HCT116 (cell line): ENCODE measurements at regions not wholly inside any gene's neighbourhood (a gene's known extent, or its start where the extent isn't known, plus 50 kb on each side); places are given as distances from the start of the nearest gene placed in this dataset.

Source experiments
- ATAC-seq: fragments of 200-7000 bp; cut with Tn5 transposase; 2 replicates; pipeline ENCODE4 v1.9.1; 2020; ENCODE audit warnings: mild to moderate bottlenecking, moderate library complexity
- BruUV-seq: library from RNA; stranded (reverse); fragments of 400-500 nt; replicated peaks from 2 replicates; lab custom pipeline; 2021; lab: Mats Ljungman, UMichigan
- CTCF ChIA-PET: fragments of 300-600 bp; sonication (Branson Sonifier 250); formaldehyde crosslinking; loops from one replicate; lab custom pipeline; 2021; ENCODE audit warnings: antibody characterized with exemption; lab: Charles Lee
- POLR2A ChIA-PET: fragments of 300-600, 350-600 bp; sonication (Branson Sonifier 250); formaldehyde crosslinking; loops from one replicate; lab custom pipeline; 2021; ENCODE audit warnings: antibody characterized with exemption; lab: Charles Lee
- RAD21 ChIA-PET, 2 experiments: fragments of 300-600 bp; sonication (Branson Sonifier 250); formaldehyde crosslinking; loops; one replicate each; lab custom pipeline; 2023; ENCODE audit warnings: low total read pairs in 2 of 2; ENCODE audit not compliant: uncharacterized antibody in 2 of 2, unreplicated experiment in 2 of 2, low non-redundant PET in 1 of 2; lab: Charles Lee
- DNase-seq: peaks from one replicate; pipeline ENCODE4 v3.0.0-alpha.2; 2010; ENCODE audit warnings: low read depth, low spot score
- H2AFZ ChIP-seq: fragments of 200-600 bp; shearing (Covaris generic), sonication (generic); 2 replicates; pipeline ENCODE4 v1.6.1; 2017; ENCODE audit warnings: low read depth, mixed run types, mixed read lengths, antibody characterized with exemption, low read length; ENCODE audit not compliant: poor library complexity, severe bottlenecking
- H3K27ac ChIP-seq: 2 replicates; pipeline ENCODE4 v1.5.1; 2012; ENCODE audit warnings: low read depth, low read length
- H3K27me3 ChIP-seq: fragments of 200-600 bp; sonication (generic); 2 replicates; pipeline ENCODE4 v1.6.1; 2016; ENCODE audit warnings: mixed run types, low read length, mixed read lengths; ENCODE audit not compliant: insufficient read depth
- H3K36me3 ChIP-seq, 2 experiments: fragments of 200-500 bp in 1 of 2; fragments of 200-600 bp in 1 of 2; sonication (Bioruptor generic) in 1 of 2; sonication (generic) in 1 of 2; 2 replicates each; pipeline versions ENCODE4 v1.5.1 to v1.6.1; 2014 to 2016; ENCODE audit warnings: low read length in 2 of 2, inconsistent platforms in 1 of 2, mixed read lengths in 1 of 2, mixed run types in 1 of 2; ENCODE audit not compliant: insufficient read depth in 2 of 2, control insufficient read depth in 1 of 2
- H3K4me1 ChIP-seq, 2 experiments: fragments of 200-600 bp in 1 of 2; sonication (generic) in 1 of 2; 2 replicates each; pipeline versions ENCODE4 v1.5.1 to v1.6.1; 2012 to 2017; ENCODE audit warnings: low read length in 2 of 2, inconsistent platforms in 1 of 2, mild to moderate bottlenecking in 1 of 2, mixed read lengths in 1 of 2, mixed run types in 1 of 2, moderate library complexity in 1 of 2; ENCODE audit not compliant: insufficient read depth in 2 of 2, control insufficient read depth in 1 of 2
- H3K4me2 ChIP-seq: fragments of 200-600 bp; sonication (generic); 2 replicates; pipeline ENCODE4 v1.6.1; 2017; ENCODE audit warnings: mixed run types, low read length, mixed read lengths
- H3K4me3 ChIP-seq, 2 experiments: fragments of 200-600 bp in 1 of 2; sonication (generic) in 1 of 2; replicated peaks in 1 of 2; 2 replicates each; pipeline ENCODE4 v1.5.1; 2011 to 2016; ENCODE audit warnings: low read length in 2 of 2, control low read depth in 1 of 2, low read depth in 1 of 2, mild to moderate bottlenecking in 1 of 2, mixed read lengths in 1 of 2, mixed run types in 1 of 2
- H3K79me2 ChIP-seq: fragments of 200-600 bp; sonication (generic); 2 replicates; pipeline ENCODE4 v1.6.1; 2017; ENCODE audit warnings: mild to moderate bottlenecking, mixed run types, low read length, moderate library complexity, mixed read lengths; ENCODE audit not compliant: insufficient read depth
- H3K9ac ChIP-seq: fragments of 200-600 bp; sonication (generic); 2 replicates; pipeline ENCODE4 v1.6.1; 2016; ENCODE audit warnings: low read length, mixed read lengths
- H3K9me2 ChIP-seq: fragments of 200-600 bp; sonication (generic), shearing (Covaris generic); 2 replicates; pipeline ENCODE4 v1.6.1; 2017; ENCODE audit warnings: mixed run types, mild to moderate bottlenecking, moderate library complexity; ENCODE audit not compliant: insufficient read depth
- H3K9me3 ChIP-seq, 2 experiments: fragments of 200-500 bp in 1 of 2; fragments of 200-600 bp in 1 of 2; sonication (Bioruptor generic) in 1 of 2; sonication (generic) in 1 of 2; 2 replicates each; pipeline ENCODE4 v1.6.1; 2014 to 2017; ENCODE audit warnings: low read length in 2 of 2, mixed read lengths in 2 of 2, inconsistent platforms in 1 of 2, low read depth in 1 of 2, mild to moderate bottlenecking in 1 of 2, mixed run types in 1 of 2, moderate library complexity in 1 of 2; ENCODE audit not compliant: control insufficient read depth in 1 of 2, insufficient read depth in 1 of 2
- H4K20me1 ChIP-seq: fragments of 200-600 bp; sonication (generic), shearing (Covaris generic); 2 replicates; pipeline ENCODE4 v1.6.1; 2017; ENCODE audit warnings: mixed run types, mild to moderate bottlenecking, moderate library complexity; ENCODE audit not compliant: insufficient read depth
- ATF3 ChIP-seq: IDR thresholded peaks from 2 replicates; pipeline ENCODE4 v1.6.1; 2012
- FOSL1 ChIP-seq: IDR thresholded peaks from 2 replicates; pipeline ENCODE4 v1.6.1; 2012; ENCODE audit warnings: low read depth
- MAX ChIP-seq: IDR thresholded peaks from 2 replicates; pipeline ENCODE4 v1.6.1; 2012
- REST ChIP-seq: IDR thresholded peaks from 2 replicates; pipeline ENCODE4 v1.6.1; 2012; ENCODE audit warnings: low read depth
- SP1 ChIP-seq: IDR thresholded peaks from 2 replicates; pipeline ENCODE4 v1.6.1; 2012; ENCODE audit warnings: low read depth
- SRF ChIP-seq: IDR thresholded peaks from 2 replicates; pipeline ENCODE4 v1.6.1; 2012; ENCODE audit warnings: low read depth
- intact Hi-C: fragments of 100-400 bp; cut with micrococcal nuclease; formaldehyde crosslinking; loops from 2 replicates; pipeline ENCODE4 v1.10.0; 2022

GRCh38 chr20:40320517-40321011 lies 368.5 kb downstream of the MAFB start:
- POLR2A ChIA-PET, result no interaction called here
- Histone ChIP-seq H3K4me2 (no peak overlapping the region), H3K36me3 (no peaks in the 10 kb centered on the region), H3K4me3 (no peak overlapping the region), H2AFZ (no peak overlapping the region), H4K20me1 (no peaks in the 10 kb centered on the region), H3K9me3 (no peaks in the 10 kb centered on the region), H3K27ac (no peak overlapping the region), H3K27me3 (peaks cover 9% of the 10 kb centered on the region; the same call in 1 of the 2 replicates), H3K4me1 (no peaks in the 10 kb centered on the region), H3K79me2 (no peaks in the 10 kb centered on the region), H3K9me2 (no peaks in the 10 kb centered on the region), H3K9ac (no peak overlapping the region)
- DNase-seq, result no peak
- CTCF ChIA-PET, result no interaction called here
- BruUV-seq, result no TSS peak
- no peak for ATAC-seq
- RAD21 ChIA-PET, result no interaction called here
- TF ChIP-seq MAX (no peak), FOSL1 (no peak), SP1 (no peak), ATF3 (no peak), SRF (no peak), REST (no peak)
- intact Hi-C loops, result no loop called here
